ENCODE measurements at regions not wholly inside any gene's neighbourhood (a gene's known extent, or its start where the extent isn't known, plus 50 kb on each side); places are given as distances from the start of the nearest gene placed in this dataset.

DNA sequence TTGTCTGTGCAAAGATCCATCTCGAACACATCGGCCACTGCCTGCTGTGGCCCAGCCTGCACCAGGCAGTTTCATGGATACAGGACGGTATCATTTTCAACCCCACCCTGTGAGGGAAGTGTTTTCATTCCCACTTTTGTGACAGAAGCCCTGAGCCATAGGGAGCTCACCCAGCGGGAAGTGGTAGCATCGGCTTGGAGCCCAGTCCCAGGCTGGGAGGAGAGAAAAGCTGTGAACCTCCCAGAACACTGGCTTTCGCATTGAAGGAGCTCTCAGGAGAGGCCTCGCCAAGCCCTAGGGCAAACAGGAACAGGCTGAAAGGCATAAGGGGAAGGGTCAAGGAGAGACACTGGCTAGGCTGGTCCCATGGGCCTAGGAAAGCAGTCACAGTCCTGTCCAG, 166.1 kb downstream of the TFCP2L1 start:
- TF ChIP-seq, protein P1, sequence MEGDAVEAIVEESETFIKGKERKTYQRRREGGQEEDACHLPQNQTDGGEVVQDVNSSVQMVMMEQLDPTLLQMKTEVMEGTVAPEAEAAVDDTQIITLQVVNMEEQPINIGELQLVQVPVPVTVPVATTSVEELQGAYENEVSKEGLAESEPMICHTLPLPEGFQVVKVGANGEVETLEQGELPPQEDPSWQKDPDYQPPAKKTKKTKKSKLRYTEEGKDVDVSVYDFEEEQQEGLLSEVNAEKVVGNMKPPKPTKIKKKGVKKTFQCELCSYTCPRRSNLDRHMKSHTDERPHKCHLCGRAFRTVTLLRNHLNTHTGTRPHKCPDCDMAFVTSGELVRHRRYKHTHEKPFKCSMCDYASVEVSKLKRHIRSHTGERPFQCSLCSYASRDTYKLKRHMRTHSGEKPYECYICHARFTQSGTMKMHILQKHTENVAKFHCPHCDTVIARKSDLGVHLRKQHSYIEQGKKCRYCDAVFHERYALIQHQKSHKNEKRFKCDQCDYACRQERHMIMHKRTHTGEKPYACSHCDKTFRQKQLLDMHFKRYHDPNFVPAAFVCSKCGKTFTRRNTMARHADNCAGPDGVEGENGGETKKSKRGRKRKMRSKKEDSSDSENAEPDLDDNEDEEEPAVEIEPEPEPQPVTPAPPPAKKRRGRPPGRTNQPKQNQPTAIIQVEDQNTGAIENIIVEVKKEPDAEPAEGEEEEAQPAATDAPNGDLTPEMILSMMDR (IDR thresholded peaks at IDR 0.05): no peak
- ChIA-PET CTCF (no interaction called here), POLR2A (no interaction called here)
- intact Hi-C loops (cut with micrococcal nuclease): no loop called here
- H3K9me3 Mint-ChIP-seq: peaks cover 3% of the 10 kb centered on the region
- no peaks in the 10 kb centered on the region for H3K4me1 Mint-ChIP-seq
- no peaks in the 10 kb centered on the region for H3K27me3 Mint-ChIP-seq
- H3K36me3 Mint-ChIP-seq (ENCODE audit: low read depth): no peaks in the 10 kb centered on the region
- H3K27ac Mint-ChIP-seq: no peak overlapping the region
- DNase-seq (no peak), ATAC-seq (ENCODE audit: low read depth) (no peak)
- no peak overlapping the region for H3K4me3 Mint-ChIP-seq

DNA sequence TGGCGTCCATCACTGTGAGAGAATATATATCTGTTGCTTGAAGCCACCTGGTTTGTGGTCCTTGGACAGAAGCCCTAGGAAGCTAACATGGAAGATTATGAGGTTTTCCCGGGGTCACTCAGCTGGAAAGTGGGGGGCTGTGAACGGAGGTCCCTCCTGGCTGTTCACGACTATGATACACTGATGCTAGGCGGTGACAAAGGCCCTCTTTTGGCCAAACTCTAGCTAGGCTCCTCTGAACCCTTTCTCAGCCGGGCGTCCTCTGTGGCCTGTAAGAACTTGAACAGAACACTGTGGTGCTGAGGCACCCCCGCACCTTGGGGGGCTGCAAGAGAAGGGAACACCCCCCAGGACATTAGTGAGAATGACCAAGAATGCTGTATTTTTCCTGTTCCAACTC, 164.6 kb downstream of the TFCP2L1 start:
- POLR2A ChIA-PET: no interaction called here

GRCh38 chr2:121120991-121121390, 164.0 kb downstream of the TFCP2L1 start:
- Mint-ChIP-seq H3K4me3 (no peak overlapping the region), H3K36me3 (ENCODE audit: low read depth) (no peaks in the 10 kb centered on the region), H3K27me3 (no peaks in the 10 kb centered on the region), H3K9me3 (peaks cover 3% of the 10 kb centered on the region), H3K27ac (no peak overlapping the region), H3K4me1 (no peaks in the 10 kb centered on the region)
- TF ChIP-seq, protein P1 (IDR thresholded peaks at IDR 0.05): no peak
- ATAC-seq (ENCODE audit: low read depth) (no peak), DNase-seq (no peak)
- POLR2A ChIA-PET: no interaction called here
- CTCF ChIA-PET: no interaction called here
- intact Hi-C loops (cut with micrococcal nuclease): no loop called here

More for the DNA sequence above, 164.6 kb downstream of the TFCP2L1 start:
- TF ChIP-seq, protein P1 (IDR thresholded peaks at IDR 0.05): no peak
- Mint-ChIP-seq H3K36me3 (ENCODE audit: low read depth) (no peaks in the 10 kb centered on the region), H3K4me3 (no peak overlapping the region), H3K27me3 (no peaks in the 10 kb centered on the region), H3K9me3 (peaks cover 3% of the 10 kb centered on the region), H3K27ac (no peak overlapping the region), H3K4me1 (no peaks in the 10 kb centered on the region)
- ATAC-seq (ENCODE audit: low read depth) (no peak), DNase-seq (no peak)
- intact Hi-C loops (cut with micrococcal nuclease): no loop called here
- CTCF ChIA-PET: no interaction called here

- ATAC-seq (ENCODE audit: low read depth) (no peak), DNase-seq (no peak)
- peaks cover 3% of the 10 kb centered on the region for H3K9me3 Mint-ChIP-seq
- TF ChIP-seq, protein P1 (IDR thresholded peaks at IDR 0.05): no peak
- no peak overlapping the region for H3K4me3 Mint-ChIP-seq
- no peaks in the 10 kb centered on the region for H3K36me3 Mint-ChIP-seq (ENCODE audit: low read depth)
- no peak overlapping the region for H3K27ac Mint-ChIP-seq
- no peaks in the 10 kb centered on the region for H3K4me1 Mint-ChIP-seq
- no peaks in the 10 kb centered on the region for H3K27me3 Mint-ChIP-seq
- intact Hi-C loops (cut with micrococcal nuclease): no loop called here
- ChIA-PET POLR2A (no interaction called here), CTCF (no interaction called here)
These were observed 163.3 kb downstream of the TFCP2L1 start for GRCh38 chr2:121121661-121122060.

GRCh38 chr2:121123268-121123667, 161.7 kb downstream of the TFCP2L1 start:
- H3K9me3 Mint-ChIP-seq: peaks cover 3% of the 10 kb centered on the region
- ATAC-seq (ENCODE audit: low read depth) (no peak), DNase-seq (no peak)
- H3K4me3 Mint-ChIP-seq: no peak overlapping the region
- TF ChIP-seq, protein P1 (IDR thresholded peaks at IDR 0.05): no peak
- H3K27ac Mint-ChIP-seq: no peak overlapping the region
- intact Hi-C loops (cut with micrococcal nuclease): no loop called here
- no peaks in the 10 kb centered on the region for H3K36me3 Mint-ChIP-seq (ENCODE audit: low read depth)
- H3K27me3 Mint-ChIP-seq: no peaks in the 10 kb centered on the region
- no peaks in the 10 kb centered on the region for H3K4me1 Mint-ChIP-seq
- ChIA-PET POLR2A (no interaction called here), CTCF (no interaction called here)
